ENCODE measurements at regions not wholly inside any gene's neighbourhood (a gene's known extent, or its start where the extent isn't known, plus 50 kb on each side); places are given as distances from the start of the nearest gene placed in this dataset.
A peak's percentile ranks its signal among the peaks of the same experiment; 100 is the strongest.

DNA sequence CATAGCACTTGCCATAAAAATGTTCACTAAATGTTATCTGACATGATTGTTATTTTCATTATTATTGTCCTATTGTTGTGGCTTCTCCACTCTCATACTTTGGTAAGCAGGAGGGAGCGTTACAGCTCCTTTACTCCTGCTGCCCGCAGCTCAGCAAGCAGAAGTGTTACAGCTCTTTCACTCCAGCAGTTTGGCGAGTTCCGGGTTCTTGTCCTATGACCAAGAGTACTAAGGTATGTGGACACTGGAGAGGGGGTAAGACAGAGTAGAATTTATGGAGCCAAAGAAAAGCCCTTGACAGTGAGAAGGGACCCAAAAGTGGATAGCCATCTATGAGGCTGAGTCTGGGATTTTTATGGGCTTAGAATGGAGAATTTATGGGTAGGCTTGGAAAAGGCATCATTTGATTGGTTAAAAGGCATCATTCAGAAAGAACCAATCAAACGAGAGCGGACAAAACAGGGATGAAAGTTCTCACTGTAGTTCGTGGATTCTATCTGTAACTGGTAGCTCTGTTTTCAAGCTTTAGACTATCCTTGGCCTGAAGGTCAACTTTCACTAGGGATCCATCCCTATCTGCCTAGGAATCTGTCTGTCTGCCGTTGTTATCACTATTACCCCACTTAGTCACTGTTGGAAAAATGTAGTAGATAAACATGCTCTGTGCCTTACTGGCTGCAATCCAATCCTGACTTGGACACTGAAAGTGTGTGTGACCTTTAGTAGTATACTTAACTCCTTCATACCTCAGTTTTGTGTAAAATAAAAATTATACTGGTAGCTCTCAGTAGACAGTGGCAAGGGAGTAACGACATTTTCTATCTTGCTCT lies 545.6 kb upstream of the LCORL start (continued):
- TF ChIP-seq MTF2 (CRISPR knock-in tag; IDR thresholded peaks at IDR 0.05; ENCODE audit: borderline replicate concordance) (no peak), ZNF780A (CRISPR knock-in tag; IDR thresholded peaks at IDR 0.05) (no peak), PHF20 (CRISPR knock-in tag; IDR thresholded peaks at IDR 0.05) (no peak), ZNF616 (CRISPR knock-in tag; IDR thresholded peaks at IDR 0.05; ENCODE audit: low read depth) (no peak), ZBTB21 (CRISPR knock-in tag; IDR thresholded peaks at IDR 0.05) (peak; percentile 19; the same call in 1 of the 2 replicates), KLF6 (CRISPR knock-in tag; IDR thresholded peaks at IDR 0.05) (no peak), ZNF720 (CRISPR knock-in tag; IDR thresholded peaks at IDR 0.05) (no peak), ZNF317 (CRISPR knock-in tag; IDR thresholded peaks at IDR 0.05) (no peak), NRL (CRISPR knock-in tag; IDR thresholded peaks at IDR 0.05; ENCODE audit: borderline replicate concordance) (no peak), ZNF878 (CRISPR knock-in tag; IDR thresholded peaks at IDR 0.05) (peak; percentile 69; the same call in 1 of the 2 replicates), HMG20A (CRISPR knock-in tag; IDR thresholded peaks at IDR 0.05; ENCODE audit: borderline replicate concordance) (peak; percentile 90), ZNF12 (CRISPR knock-in tag; IDR thresholded peaks at IDR 0.05) (peak; percentile 66; the same call in 1 of the 2 replicates), ZNF431 (CRISPR knock-in tag; IDR thresholded peaks at IDR 0.05; ENCODE audit: borderline replicate concordance, low read depth) (no peak), NKX3-1 (CRISPR knock-in tag; IDR thresholded peaks at IDR 0.05) (peak; percentile 85)
- TF ChIP-seq, protein P1, sequence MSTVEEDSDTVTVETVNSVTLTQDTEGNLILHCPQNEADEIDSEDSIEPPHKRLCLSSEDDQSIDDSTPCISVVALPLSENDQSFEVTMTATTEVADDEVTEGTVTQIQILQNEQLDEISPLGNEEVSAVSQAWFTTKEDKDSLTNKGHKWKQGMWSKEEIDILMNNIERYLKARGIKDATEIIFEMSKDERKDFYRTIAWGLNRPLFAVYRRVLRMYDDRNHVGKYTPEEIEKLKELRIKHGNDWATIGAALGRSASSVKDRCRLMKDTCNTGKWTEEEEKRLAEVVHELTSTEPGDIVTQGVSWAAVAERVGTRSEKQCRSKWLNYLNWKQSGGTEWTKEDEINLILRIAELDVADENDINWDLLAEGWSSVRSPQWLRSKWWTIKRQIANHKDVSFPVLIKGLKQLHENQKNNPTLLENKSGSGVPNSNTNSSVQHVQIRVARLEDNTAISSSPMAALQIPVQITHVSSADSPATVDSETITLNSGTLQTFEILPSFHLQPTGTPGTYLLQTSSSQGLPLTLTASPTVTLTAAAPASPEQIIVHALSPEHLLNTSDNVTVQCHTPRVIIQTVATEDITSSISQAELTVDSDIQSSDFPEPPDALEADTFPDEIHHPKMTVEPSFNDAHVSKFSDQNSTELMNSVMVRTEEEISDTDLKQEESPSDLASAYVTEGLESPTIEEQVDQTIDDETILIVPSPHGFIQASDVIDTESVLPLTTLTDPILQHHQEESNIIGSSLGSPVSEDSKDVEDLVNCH (CRISPR knock-in tag; IDR thresholded peaks at IDR 0.05) = no peak
- TF ChIP-seq, protein P2, sequence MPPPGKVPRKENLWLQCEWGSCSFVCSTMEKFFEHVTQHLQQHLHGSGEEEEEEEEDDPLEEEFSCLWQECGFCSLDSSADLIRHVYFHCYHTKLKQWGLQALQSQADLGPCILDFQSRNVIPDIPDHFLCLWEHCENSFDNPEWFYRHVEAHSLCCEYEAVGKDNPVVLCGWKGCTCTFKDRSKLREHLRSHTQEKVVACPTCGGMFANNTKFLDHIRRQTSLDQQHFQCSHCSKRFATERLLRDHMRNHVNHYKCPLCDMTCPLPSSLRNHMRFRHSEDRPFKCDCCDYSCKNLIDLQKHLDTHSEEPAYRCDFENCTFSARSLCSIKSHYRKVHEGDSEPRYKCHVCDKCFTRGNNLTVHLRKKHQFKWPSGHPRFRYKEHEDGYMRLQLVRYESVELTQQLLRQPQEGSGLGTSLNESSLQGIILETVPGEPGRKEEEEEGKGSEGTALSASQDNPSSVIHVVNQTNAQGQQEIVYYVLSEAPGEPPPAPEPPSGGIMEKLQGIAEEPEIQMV (CRISPR knock-in tag; IDR thresholded peaks at IDR 0.05; ENCODE audit: low read depth) = 0 out of 2 replicates have a peak, but pooled peaks have one; percentile 50
- TF ChIP-seq, protein P3, sequence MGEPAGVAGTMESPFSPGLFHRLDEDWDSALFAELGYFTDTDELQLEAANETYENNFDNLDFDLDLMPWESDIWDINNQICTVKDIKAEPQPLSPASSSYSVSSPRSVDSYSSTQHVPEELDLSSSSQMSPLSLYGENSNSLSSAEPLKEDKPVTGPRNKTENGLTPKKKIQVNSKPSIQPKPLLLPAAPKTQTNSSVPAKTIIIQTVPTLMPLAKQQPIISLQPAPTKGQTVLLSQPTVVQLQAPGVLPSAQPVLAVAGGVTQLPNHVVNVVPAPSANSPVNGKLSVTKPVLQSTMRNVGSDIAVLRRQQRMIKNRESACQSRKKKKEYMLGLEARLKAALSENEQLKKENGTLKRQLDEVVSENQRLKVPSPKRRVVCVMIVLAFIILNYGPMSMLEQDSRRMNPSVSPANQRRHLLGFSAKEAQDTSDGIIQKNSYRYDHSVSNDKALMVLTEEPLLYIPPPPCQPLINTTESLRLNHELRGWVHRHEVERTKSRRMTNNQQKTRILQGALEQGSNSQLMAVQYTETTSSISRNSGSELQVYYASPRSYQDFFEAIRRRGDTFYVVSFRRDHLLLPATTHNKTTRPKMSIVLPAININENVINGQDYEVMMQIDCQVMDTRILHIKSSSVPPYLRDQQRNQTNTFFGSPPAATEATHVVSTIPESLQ (CRISPR knock-in tag; conservative IDR thresholded peaks at IDR 0.05) = no peak
- TF ChIP-seq, protein P4, sequence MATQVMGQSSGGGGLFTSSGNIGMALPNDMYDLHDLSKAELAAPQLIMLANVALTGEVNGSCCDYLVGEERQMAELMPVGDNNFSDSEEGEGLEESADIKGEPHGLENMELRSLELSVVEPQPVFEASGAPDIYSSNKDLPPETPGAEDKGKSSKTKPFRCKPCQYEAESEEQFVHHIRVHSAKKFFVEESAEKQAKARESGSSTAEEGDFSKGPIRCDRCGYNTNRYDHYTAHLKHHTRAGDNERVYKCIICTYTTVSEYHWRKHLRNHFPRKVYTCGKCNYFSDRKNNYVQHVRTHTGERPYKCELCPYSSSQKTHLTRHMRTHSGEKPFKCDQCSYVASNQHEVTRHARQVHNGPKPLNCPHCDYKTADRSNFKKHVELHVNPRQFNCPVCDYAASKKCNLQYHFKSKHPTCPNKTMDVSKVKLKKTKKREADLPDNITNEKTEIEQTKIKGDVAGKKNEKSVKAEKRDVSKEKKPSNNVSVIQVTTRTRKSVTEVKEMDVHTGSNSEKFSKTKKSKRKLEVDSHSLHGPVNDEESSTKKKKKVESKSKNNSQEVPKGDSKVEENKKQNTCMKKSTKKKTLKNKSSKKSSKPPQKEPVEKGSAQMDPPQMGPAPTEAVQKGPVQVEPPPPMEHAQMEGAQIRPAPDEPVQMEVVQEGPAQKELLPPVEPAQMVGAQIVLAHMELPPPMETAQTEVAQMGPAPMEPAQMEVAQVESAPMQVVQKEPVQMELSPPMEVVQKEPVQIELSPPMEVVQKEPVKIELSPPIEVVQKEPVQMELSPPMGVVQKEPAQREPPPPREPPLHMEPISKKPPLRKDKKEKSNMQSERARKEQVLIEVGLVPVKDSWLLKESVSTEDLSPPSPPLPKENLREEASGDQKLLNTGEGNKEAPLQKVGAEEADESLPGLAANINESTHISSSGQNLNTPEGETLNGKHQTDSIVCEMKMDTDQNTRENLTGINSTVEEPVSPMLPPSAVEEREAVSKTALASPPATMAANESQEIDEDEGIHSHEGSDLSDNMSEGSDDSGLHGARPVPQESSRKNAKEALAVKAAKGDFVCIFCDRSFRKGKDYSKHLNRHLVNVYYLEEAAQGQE (IDR thresholded peaks at IDR 0.05; ENCODE audit: borderline replicate concordance in 1 of 2, low read depth in 1 of 2, low read length in 2 of 2) = peak in 1 of 2 experiments; percentile 34; a peak in 1 of 4 replicates

Measured in HepG2 (cell line).